ENCODE measurements at regions not wholly inside any gene's neighbourhood (a gene's known extent, or its start where the extent isn't known, plus 50 kb on each side); places are given as distances from the start of the nearest gene placed in this dataset.

DNA sequence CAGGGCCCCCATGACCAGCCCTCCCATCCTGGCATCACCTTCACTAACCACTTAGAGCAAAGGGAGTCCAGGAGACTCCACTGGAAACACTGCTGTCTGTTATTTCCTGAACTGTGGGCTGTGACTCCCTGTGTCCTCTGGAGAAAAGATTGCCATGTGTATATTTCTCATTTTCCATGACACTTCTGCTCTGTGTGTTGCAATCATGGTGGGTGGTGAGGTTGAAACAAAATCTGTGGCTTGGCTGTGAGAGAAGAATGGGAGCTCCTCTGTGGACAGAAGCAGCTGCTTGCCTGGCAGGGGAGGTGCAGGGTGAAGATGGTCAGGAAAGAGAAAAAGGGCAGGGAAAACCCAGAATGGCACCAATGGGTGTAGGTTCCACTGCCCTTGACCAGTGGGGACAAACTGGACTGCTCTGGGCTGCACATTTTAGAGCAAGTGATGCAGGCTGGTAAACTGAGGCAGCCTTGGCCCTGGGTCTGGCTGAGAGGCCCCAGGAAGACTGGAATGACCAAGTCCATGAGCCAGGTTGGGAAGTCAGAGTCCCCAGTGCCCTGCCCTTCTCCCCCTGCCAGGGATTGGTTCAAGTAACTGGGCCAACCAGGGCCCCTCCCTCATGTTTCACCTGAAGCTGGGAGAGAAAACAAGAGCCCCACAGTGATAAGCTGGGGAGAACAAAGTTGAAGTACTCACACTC lies 314.3 kb downstream of the C16orf95 start (continued):
- TF ChIP-seq, protein P1, sequence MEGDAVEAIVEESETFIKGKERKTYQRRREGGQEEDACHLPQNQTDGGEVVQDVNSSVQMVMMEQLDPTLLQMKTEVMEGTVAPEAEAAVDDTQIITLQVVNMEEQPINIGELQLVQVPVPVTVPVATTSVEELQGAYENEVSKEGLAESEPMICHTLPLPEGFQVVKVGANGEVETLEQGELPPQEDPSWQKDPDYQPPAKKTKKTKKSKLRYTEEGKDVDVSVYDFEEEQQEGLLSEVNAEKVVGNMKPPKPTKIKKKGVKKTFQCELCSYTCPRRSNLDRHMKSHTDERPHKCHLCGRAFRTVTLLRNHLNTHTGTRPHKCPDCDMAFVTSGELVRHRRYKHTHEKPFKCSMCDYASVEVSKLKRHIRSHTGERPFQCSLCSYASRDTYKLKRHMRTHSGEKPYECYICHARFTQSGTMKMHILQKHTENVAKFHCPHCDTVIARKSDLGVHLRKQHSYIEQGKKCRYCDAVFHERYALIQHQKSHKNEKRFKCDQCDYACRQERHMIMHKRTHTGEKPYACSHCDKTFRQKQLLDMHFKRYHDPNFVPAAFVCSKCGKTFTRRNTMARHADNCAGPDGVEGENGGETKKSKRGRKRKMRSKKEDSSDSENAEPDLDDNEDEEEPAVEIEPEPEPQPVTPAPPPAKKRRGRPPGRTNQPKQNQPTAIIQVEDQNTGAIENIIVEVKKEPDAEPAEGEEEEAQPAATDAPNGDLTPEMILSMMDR (IDR thresholded peaks at IDR 0.05; ENCODE audit: low read depth, low read length, missing input control): no peak
- no peak for TF ChIP-seq FOXA2 (IDR thresholded peaks at IDR 0.05)
- no peak for TF ChIP-seq FOXA1 (IDR thresholded peaks at IDR 0.05)
- no peak for TF ChIP-seq HNF4G (IDR thresholded peaks at IDR 0.05)
- TF ChIP-seq TAF1 (conservative IDR thresholded peaks at IDR 0.05): no peak
- TF ChIP-seq ZBTB33 (IDR thresholded peaks at IDR 0.05): no peak

DNA sequence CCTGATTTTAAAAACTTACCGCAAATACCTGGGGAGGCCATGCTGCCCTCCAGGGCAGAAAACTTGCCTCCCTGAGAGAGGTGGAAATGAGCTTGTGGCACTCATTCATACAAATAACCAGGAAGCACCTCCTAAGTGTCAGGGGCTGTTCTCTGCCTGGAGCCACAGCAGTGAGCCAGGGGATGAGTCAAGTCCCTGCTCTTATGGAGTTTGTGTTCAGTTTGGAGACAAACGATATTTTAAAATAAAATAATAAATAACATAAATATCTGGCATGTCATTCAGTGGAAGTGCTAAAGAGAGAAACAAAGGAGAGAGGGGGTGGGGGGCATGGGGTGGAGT lies 313.8 kb downstream of the C16orf95 start:
- DNase-seq (ENCODE audit: low spot score): no peak
- H3K4me3 ChIP-seq (ENCODE audit: low read depth in 1 of 3, low read length in 3 of 3): no peak overlapping the region
- no peaks in the 10 kb centered on the region for H3K27me3 ChIP-seq (ENCODE audit: control insufficient read depth in 4 of 4, insufficient read depth in 4 of 4, low read length in 3 of 4)
- no peak overlapping the region for H3K27ac ChIP-seq (ENCODE audit: low read depth in 1 of 2, low read length in 2 of 2)
- TF ChIP-seq JUND (IDR thresholded peaks at IDR 0.05) (no peak), NR2F2 (IDR thresholded peaks at IDR 0.05) (no peak), TAF1 (conservative IDR thresholded peaks at IDR 0.05) (no peak), GABPA (IDR thresholded peaks at IDR 0.05 in 1 of 2, conservative IDR thresholded peaks at IDR 0.05 in 1 of 2) (no peak), ATF3 (IDR thresholded peaks at IDR 0.05) (no peak), ZBTB33 (IDR thresholded peaks at IDR 0.05) (no peak)
- no peaks in the 10 kb centered on the region for H3K36me3 ChIP-seq (ENCODE audit: control insufficient read depth in 4 of 4, insufficient read depth in 3 of 4, low read depth in 1 of 4, low read length in 3 of 4)
- WGBS: 57% methylated on average over 2 of the region's 2 CpGs
- no peaks in the 10 kb centered on the region for H3K4me1 ChIP-seq (ENCODE audit: control insufficient read depth in 4 of 4, insufficient read depth in 4 of 4, low read length in 3 of 4)
- H3K9ac ChIP-seq (ENCODE audit: low read depth in 1 of 2, low read length in 2 of 2): no peak overlapping the region
- H3K9me3 ChIP-seq (ENCODE audit: control insufficient read depth in 4 of 4, low read length in 3 of 4): peaks cover 0 to 4% (median 0%) of the 10 kb centered on the region in 4 donors

DNA sequence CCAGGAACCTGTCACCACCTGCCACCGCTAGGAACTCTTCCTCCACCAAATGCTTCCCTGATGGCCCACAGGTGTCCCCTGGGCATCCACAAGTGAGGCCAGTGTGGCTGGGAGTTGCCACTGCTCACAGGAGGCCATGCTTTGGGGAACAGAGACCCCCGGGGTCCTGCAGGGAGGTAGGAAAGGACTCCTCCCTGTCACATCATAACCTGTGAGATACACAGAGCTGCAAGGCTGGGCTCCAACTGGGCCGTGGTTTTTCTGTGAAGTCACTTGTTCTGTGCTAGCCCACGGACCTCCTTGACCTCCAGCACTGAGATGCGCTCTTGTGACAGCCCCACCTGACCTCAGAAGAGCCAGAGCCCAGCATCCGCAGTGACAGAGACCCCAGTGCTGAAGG lies 311.2 kb downstream of the C16orf95 start:
- TF ChIP-seq HNF4G (IDR thresholded peaks at IDR 0.05): no peak
- TF ChIP-seq, protein P2, sequence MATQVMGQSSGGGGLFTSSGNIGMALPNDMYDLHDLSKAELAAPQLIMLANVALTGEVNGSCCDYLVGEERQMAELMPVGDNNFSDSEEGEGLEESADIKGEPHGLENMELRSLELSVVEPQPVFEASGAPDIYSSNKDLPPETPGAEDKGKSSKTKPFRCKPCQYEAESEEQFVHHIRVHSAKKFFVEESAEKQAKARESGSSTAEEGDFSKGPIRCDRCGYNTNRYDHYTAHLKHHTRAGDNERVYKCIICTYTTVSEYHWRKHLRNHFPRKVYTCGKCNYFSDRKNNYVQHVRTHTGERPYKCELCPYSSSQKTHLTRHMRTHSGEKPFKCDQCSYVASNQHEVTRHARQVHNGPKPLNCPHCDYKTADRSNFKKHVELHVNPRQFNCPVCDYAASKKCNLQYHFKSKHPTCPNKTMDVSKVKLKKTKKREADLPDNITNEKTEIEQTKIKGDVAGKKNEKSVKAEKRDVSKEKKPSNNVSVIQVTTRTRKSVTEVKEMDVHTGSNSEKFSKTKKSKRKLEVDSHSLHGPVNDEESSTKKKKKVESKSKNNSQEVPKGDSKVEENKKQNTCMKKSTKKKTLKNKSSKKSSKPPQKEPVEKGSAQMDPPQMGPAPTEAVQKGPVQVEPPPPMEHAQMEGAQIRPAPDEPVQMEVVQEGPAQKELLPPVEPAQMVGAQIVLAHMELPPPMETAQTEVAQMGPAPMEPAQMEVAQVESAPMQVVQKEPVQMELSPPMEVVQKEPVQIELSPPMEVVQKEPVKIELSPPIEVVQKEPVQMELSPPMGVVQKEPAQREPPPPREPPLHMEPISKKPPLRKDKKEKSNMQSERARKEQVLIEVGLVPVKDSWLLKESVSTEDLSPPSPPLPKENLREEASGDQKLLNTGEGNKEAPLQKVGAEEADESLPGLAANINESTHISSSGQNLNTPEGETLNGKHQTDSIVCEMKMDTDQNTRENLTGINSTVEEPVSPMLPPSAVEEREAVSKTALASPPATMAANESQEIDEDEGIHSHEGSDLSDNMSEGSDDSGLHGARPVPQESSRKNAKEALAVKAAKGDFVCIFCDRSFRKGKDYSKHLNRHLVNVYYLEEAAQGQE (IDR thresholded peaks at IDR 0.05): no peak
- no peak for TF ChIP-seq NR2F2 (IDR thresholded peaks at IDR 0.05)
- TF ChIP-seq TAF1 (conservative IDR thresholded peaks at IDR 0.05): no peak
- no peak for TF ChIP-seq RAD21 (IDR thresholded peaks at IDR 0.05)
- TF ChIP-seq RXRA (IDR thresholded peaks at IDR 0.05): no peak
- TF ChIP-seq HNF4A (conservative IDR thresholded peaks at IDR 0.05): no peak
- no peak for TF ChIP-seq ZBTB33 (IDR thresholded peaks at IDR 0.05)
- TF ChIP-seq JUND (IDR thresholded peaks at IDR 0.05): no peak
- TF ChIP-seq FOXA2 (IDR thresholded peaks at IDR 0.05): no peak
- TF ChIP-seq EGR1 (IDR thresholded peaks at IDR 0.05; ENCODE audit: low read depth in 2 of 2): no peak
- no peak for TF ChIP-seq YY1 (IDR thresholded peaks at IDR 0.05)
- Histone ChIP-seq H3K27ac (ENCODE audit: low read depth in 1 of 2, low read length in 2 of 2) (no peak overlapping the region), H3K4me3 (ENCODE audit: low read depth in 1 of 3, low read length in 3 of 3) (no peak overlapping the region), H3K27me3 (ENCODE audit: control insufficient read depth in 4 of 4, insufficient read depth in 4 of 4, low read length in 3 of 4) (no peaks in the 10 kb centered on the region), H3K36me3 (ENCODE audit: control insufficient read depth in 4 of 4, insufficient read depth in 3 of 4, low read depth in 1 of 4, low read length in 3 of 4) (no peaks in the 10 kb centered on the region), H3K9me3 (ENCODE audit: control insufficient read depth in 4 of 4, low read length in 3 of 4) (peaks cover 0 to 5% (median 3%) of the 10 kb centered on the region in 4 donors), H3K4me1 (ENCODE audit: control insufficient read depth in 4 of 4, insufficient read depth in 4 of 4, low read length in 3 of 4) (no peaks in the 10 kb centered on the region), H3K9ac (ENCODE audit: low read depth in 1 of 2, low read length in 2 of 2) (no peak overlapping the region)
- no peak for DNase-seq (ENCODE audit: low spot score)
- WGBS: 83% methylated on average over 6 of the region's 6 CpGs

All from liver (tissue), 8 donors.